Nucleus accumbens (tissue), 56 donors: ENCODE measurements at regions not wholly inside any gene's neighbourhood (a gene's known extent, or its start where the extent isn't known, plus 50 kb on each side); places are given as distances from the start of the nearest gene placed in this dataset.

ENCODE experiments used
- DNase-seq, 56 donors: peaks; one replicate each; lab custom pipeline; 2025; lab: John Stamatoyannopoulos, UW

DNA sequence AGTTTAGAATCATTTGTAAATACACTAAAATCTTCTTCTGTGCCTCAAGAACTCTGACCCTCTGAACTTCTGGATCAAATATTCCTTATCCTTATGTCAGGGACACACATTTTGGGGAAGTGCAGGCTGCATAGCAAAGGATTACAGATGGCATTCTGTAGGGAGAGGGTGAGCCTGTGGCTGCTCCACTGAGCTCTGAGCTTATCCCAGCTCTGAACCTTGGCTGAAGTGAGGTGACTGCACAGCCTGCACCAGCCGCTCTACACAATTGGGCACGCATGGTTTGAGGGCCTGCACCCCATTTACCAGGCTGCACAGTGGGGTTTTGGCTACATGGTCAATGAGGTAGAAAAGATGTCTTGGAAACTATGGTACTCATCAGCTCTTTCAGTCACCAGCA is 251.6 kb downstream of the GALR1 start:
- DNase-seq: no peak

DNA sequence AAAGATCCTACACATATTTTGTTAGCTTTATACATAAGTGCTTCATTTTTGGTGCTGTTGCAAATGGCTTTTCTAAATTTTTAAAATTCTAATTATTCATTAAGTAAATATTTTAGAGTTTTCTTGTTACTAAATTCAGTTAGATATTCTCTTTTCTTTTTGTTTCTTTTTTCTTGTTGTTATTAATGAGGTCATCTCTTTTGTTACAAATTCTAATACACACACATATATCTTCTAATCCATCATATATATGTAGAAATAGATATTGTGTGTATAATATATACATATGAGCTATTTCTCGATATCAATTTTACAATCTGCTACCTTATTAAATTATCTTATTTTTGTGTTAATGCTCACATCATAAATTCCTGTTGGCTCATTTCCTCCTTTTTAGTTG is 255.9 kb downstream of the GALR1 start:
- DNase-seq: no peak

DNA sequence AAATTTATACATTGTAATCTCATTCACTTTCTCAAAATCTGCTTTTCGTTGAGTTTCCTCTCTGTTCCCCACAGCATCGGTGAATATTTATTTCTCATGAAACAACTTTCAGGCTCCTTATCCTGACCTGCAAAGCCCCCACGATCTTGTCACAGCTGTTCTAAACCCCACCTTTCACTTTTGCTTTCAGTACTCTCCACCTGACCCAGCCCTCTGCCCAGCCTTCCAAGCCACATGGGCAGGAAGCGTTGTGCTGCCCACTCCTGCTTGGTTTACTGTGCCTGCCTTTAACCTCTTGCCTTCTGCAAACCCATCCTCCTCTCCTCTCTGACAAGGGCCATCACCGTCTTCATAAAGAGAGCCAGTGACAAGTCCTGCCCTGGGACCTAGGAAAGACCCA is 262.5 kb downstream of the GALR1 start:
- no peak for DNase-seq

DNA sequence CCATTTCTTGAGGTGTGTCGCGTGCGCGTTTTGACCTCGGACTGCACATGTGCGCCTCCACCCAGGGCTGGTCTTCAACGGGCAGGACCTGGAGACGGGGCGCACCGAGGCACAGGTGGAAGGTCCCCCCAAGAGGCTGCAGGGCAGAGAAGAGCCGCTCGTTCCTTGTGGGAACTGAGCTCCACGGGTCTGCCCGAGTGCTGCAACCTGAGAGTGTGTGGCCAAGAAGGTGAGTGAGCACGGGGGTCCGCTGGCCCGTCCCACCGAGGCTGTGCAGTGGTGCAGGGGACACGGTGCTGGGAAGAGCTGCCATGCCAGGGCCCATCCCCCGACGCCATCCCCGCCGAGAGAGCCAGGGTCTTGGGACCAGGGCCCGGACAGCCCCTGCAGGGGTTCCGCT is 268.3 kb downstream of the GALR1 start:
- no peak for DNase-seq

DNA sequence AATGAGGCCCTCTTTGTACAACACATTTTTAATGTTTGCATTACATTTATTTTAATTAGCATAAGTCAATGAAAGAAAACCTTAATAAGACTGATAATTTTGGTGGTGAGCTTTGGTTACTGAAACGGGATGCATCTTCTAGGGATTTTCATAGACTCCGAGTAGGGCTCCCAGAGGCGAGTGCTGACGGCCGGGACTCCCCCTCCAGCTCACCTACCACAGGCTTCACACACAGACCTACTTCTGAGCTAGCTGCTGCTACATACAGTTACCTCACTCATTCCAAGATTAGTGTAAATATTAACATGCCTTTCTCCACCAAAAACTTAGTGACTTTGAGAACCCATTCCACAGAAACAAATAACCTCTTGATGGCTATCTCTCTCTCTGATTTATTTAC is 271.1 kb downstream of the GALR1 start:
- no peak for DNase-seq

DNA sequence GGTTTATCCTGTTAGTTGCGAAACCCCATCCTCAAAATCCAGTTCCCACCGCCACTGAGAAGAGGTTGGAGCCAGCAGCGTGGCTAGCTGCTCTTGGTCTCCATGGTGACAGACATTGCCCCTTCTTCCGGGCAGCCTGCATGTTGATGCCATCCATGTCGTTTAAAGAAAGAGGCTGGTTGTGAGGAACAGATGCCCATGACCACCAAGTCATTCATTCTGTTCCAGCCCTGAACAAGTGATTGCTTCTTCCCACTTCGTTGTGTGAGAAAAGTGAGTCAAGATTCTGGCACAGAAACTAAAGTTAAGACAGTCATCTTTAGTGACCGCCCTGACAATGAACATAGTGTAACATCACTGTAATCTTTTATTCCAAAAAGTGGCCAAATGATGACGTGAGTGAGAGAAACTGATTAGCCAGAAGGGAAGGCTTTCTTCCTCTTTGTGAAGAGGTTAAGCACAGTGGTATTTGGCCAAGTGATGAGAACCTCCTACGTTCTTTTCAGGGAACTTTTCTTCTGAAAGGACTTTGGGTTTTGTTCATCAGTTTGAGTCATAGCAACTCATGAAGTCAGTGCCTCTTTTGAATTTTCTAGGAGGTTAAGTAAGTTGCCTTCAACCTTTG is 272.5 kb downstream of the GALR1 start:
- DNase-seq: peak in 4 of 56 donors; percentile 5 to 27 (median 12)

DNA sequence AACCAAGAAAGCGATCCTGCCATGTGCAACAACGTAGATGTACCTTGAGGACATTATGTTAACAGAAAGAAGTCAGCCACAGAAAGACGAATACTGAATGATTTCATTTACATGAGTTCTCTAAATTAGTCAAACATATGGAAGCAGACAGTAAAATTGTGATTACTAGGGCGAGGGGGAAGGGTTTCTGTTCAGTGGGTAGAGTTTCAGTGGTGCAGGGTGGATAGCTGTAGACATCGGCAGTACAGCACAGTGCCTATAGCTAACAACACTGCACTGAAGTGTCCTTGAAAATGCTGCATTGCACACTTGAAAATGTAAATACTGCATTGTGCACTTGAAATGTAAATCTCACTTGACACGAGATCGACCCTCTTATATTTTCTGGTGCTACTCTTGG is 275.3 kb downstream of the GALR1 start:
- no peak for DNase-seq

DNA sequence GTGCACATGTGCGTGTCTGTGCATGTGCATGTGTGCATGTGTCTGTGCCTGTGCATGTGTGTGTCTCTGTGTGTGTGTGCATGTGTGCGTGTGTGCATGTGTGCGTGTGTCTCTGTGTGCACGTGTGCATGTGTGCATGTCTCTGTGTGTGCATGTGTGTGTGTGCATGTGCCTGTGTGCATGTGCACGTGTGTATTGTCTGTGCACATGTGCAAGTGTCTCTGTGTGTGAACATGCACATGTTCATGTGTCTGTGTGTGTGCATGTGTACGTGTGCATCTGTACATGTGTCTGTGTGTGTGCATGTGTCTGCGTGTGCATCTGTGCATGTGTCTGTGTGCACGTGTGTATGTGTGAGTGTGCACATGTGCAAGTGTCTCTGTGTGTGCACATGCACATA is 277.3 kb downstream of the GALR1 start:
- no peak for DNase-seq

DNA sequence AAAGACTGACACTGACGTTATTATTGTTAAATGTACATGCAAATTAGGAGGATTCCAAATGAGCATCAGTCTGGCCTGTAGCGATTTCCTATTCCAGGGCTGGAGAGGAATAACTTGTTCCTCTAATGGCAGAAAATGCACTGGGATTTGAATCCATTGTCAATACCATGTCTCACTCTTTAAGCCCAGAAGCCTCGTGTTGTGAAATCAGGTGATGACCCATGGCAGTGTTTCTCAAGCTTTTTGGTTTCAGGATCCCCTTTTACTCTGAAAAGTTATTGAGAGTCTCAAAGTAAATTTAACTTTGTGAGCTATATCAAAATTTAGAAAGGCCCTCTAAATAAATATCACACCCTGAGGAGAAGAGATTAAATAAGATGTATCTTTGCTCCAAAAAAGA is 279.2 kb downstream of the GALR1 start:
- peak in 1 of 56 donors; percentile 3 for DNase-seq

DNA sequence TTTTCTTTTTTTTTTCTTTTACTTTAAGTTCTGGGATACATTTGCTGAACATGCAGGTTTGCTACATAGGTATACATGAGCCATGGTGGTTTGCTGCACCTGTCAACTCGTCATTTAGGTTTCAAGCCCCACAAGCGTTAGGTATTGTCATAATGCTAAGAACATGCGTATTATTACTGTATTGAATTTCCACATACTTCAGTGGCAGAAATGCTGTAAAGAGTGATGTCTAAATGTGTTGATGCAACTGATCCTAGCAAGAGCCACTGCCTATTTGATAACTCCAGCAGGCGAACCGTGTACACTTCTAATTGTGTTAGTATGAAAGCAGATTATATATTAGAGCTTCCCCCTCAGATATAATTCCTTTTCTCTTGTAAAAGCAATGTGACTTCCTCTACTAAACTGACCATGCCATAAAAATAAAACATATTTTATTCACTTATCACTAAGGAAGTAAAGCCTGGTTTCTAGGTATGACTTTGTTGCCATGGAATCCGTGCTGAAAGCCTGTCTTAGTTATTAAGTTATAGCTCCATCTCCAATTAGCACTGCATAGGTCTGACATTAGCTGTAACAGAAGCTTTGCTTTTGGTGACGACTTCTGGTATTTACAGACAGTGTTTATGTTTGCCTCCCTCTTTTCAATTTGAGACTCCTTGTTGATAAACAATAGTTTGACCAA is 280.0 kb downstream of the GALR1 start:
- DNase-seq: no peak

DNA sequence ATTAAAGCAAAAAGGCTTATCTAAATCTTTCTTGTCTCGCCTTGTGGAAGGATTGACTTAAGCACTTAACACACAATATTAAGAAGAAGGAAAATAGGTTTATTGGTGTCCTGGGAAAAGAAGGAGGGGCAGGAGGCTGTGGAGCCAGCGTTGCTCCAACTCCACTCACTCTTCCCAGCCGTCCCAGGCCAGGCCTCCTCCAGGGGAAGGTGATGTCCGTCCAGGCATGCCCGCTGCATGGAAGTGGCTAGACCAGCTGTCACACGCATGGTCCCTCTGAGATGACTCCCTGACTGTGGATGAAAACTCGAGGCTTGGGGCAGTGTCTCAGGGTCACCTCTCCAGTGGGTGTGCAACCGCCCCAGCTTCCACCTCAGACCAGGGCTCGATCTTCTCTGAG is 281.1 kb downstream of the GALR1 start:
- no peak for DNase-seq

DNA sequence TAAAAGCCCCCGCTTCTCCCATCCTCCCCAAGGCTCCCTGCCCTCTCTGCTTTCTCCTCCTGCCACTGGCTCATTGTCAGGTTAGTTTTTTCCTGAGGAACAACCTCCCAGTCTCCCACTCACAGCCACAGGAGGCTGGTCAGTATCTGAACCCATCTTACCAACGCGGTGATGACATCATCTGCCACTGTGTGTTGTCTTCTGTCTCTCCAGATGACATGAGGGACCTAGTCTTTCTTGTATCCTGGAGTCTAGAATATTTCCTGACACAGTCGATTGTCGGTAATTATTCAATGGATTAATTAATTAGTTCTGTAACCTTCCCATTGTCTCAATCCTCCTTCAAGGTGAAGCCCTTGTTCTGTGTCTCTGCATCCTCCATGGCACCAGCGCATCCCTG is 290.2 kb downstream of the GALR1 start:
- DNase-seq: no peak

DNA sequence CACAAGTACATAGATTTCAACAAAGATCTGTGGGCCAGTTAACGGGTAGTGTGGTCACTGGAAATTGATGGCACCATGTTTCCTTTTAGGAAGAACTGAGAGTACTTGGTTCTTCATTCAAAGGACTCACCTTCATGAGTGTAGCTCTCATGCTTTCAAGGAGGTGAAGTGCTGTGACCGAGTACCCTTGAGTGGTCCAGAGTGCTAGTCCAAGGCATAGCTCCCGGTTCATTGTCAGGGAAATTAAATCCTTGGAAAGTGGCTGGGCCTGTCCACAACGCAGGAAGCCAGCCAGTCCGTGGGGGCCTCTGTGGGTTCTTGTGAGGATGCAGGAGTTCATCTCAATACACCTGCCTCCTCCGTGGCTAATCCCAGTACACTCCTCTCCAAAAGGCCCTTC is 295.1 kb downstream of the GALR1 start:
- no peak for DNase-seq

DNA sequence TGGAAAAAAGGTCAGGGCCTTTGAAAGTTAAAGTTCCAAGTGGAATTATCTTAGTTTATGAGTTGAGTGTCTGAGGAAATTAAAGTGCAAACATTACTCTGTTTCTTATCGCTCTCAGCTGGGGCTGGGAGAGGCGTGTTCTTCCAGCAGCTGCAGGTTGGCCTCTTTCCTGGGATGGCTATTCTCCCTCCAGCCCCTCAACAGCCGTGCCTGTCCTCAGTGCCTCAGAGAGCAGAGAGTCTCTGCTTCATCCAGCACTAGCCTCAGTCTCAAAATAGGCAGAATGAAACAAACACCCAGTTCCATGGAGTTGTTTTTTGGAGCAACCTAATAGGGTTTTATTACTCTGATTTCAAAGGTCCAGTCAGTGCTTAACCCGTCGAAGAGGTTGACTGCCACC is 298.1 kb downstream of the GALR1 start:
- DNase-seq: no peak

DNA sequence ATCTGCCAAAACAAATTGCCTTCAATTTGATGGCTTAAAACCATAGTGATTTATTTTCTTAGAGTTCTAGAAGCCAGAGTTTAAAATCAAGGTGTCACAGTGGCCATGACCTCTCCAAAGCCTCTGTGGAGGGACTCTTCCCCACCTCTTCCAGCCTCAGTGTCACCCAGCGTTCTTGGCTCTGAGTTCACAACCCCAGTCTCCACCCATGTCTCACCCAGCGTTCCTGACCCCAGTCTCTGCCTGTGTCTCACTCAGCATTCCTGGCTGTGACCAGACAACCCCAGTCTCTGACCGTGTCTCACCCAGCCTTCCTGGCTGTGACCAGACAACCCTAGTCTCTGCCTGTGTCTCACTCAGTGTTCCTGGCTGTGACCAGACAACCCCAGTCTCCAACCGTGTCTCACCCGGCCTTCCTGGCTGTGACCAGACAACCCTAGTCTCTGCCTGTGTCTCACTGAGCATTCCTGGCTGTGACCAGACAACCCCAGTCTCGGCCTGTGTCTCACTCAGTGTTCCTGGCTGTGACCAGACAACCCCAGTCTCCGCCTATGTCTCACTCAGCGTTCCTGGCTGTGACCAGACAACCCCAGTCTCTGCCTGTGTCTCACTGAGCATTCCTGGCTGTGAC is 299.3 kb downstream of the GALR1 start:
- no peak for DNase-seq

DNA sequence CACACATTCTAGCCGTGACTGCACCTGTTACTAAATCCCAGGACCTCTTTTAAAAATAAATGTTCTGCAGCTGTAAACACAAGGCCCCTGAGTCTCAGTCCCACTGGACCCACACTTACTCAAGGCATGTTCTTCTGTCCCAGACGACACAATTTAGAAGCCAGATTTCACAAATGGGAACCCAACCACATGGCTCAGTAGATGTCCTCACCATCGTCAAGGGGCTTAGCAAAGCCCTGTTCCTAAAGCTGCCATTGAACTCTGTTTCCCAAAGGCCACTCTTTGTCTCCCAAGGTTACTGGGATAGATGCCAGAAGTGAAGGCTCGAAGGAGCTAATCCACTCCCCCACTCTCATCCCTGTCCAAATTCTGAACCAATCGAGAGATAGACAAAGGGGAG is 301.0 kb downstream of the GALR1 start:
- no peak for DNase-seq

DNA sequence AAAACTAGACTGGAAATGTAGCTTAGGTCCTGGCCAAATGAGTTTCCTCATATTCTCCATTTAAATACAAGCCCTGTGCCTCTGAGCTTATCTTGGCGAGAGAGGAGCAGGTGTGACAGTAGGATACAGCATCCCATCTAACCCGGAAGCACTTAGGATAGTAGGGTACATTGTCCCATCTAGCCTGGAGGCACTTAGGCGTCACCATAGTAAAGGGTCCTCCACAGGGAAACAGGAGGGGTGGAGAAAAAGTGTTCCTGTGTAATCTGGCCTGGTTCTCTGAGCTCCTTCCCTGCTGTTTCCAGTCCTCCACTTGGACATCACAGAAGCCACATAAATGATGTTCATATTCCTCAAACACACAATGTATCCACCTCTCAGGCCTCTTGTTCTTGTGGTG is 301.4 kb downstream of the GALR1 start:
- DNase-seq: no peak

DNA sequence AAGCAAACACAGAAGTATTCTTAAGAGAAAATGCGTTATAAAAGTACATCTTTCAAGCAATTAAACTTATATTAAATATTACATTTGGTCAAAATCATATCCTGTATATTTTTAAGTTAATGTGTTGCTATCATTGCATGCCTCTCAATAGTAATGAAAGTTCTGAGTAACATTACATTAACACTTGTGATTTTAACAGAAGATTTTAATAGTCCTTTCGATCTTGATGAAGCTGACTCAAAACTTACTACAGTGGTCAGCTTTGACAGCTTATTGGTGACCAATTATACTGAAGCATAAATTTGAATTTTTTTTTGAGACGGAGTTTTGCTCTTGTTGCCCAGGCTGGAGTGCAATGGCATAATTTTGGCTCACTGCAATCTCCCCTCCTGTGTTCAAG is 303.3 kb downstream of the GALR1 start:
- no peak for DNase-seq

DNA sequence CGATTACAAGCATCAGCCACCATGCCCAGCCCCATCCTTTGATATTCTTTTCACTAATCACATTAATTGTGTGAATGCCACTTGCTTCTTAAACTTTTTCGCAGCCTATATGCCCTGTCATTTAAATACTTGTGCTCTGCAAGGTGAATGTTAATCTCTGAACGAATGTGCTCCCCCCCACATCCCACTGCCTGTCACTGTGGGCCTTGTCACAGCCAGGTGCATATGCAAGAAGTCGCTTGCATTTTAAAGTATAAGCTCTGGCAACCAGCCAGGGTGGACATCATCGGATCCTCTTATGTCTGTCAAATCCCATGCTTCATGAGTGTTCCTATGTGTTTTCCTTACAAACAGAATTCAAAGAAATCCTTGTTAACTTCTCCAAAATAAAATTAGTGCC is 304.4 kb downstream of the GALR1 start:
- no peak for DNase-seq

DNA sequence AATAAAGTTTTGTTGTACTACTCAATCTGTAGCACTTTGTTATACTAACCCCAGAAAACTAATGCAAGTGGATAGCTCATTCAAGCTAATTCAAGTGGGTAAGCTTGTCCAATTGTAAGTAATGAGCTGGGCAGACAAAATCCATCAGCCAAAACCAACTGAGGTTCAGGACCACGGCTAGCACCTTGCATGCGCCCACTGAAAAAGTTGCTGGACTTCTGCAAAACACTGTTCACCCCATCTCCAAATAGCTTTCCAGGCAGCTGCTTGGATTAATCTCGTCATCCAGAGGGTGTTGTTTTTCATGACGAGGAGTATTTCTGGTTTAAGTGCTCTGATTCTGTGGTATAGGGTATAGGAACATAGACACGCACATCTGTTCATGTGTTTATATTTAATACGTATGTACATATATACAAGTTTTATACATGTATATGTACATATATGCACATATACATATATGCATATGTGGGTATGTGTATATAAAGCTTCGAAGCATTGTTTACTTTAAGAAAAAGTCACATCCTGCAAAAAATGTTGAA is 307.5 kb downstream of the GALR1 start:
- DNase-seq: no peak

DNA sequence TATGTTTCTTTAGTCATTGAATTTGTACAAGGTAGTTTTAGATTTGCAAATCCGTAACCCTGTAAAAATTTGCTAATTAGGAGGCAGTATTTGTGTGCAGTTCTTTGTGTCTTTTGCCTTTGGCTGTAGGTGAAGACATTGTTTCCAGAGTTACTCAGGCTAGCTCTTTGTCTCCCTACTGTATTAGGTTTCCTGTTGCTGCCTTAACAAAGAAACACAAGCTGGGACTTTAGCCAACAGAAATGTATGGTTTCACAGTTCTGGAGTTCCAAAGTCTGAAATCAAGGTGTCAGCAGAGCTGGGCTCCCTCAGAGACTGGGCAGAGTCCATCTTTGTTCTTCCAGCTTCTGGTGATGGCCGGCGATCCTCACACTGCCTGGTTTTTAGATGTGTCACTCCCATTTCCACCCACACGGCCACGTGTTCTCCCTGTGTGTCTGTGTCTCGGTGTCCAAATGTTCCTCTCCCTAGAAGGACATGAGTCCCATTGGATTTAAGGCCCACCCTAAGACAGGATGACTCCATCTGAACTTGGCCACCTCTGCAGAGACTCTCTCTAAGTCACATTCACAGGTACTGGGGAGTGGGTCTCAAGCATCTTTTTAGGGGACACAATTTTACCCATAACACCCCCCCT is 309.7 kb downstream of the GALR1 start:
- DNase-seq: no peak
